Mucosa of rectum (tissue), 2 donors: ENCODE measurements at regions not wholly inside any gene's neighbourhood (a gene's known extent, or its start where the extent isn't known, plus 50 kb on each side); places are given as distances from the start of the nearest gene placed in this dataset.
"Not testable (repeated sequence)": the region's sequence is repeated elsewhere in the genome, so short reads cannot be mapped to it uniquely, and the experiment has no call there.

ENCODE experiments used
- H3K27ac ChIP-seq, 2 donors: one replicate each; pipeline ENCODE4 v1.7.0; 2013; ENCODE audit warnings: inconsistent platforms in 2 of 2, low read depth in 2 of 2, low read length in 2 of 2
- H3K27me3 ChIP-seq, 2 donors: one replicate each; pipeline ENCODE4 v1.7.0; 2013; ENCODE audit warnings: low read length in 2 of 2; ENCODE audit not compliant: control insufficient read depth in 2 of 2, insufficient read depth in 2 of 2
- H3K36me3 ChIP-seq, 2 donors: one replicate each; pipeline ENCODE4 v1.7.0; 2013; ENCODE audit warnings: low read length in 2 of 2; ENCODE audit not compliant: control insufficient read depth in 2 of 2, insufficient read depth in 2 of 2
- H3K4me1 ChIP-seq, 2 donors: one replicate each; pipeline ENCODE4 v1.7.0; 2013; ENCODE audit warnings: low read length in 2 of 2, mild to moderate bottlenecking in 1 of 2; ENCODE audit not compliant: control insufficient read depth in 2 of 2, insufficient read depth in 2 of 2
- H3K4me3 ChIP-seq, 2 donors: one replicate each; pipeline ENCODE4 v1.7.0; 2013; ENCODE audit warnings: low read length in 2 of 2
- H3K9ac ChIP-seq, 2 donors: one replicate each; pipeline ENCODE4 v1.7.0; 2013; ENCODE audit warnings: low read length in 2 of 2, low read depth in 1 of 2, mild to moderate bottlenecking in 1 of 2
- H3K9me3 ChIP-seq, 2 donors: one replicate each; pipeline ENCODE4 v1.7.0; 2013; ENCODE audit warnings: low read length in 2 of 2; ENCODE audit not compliant: control insufficient read depth in 2 of 2
- donor health status: healthy.
- donor health status: Normal muscosa, but diverticular disease.

- H3K27me3 ChIP-seq, result no peaks in the 10 kb centered on the region
- no peak overlapping the region for H3K9ac ChIP-seq
- no peak overlapping the region for H3K4me3 ChIP-seq
- H3K27ac ChIP-seq, result no peak overlapping the region
- H3K4me1 ChIP-seq, result no peaks in the 10 kb centered on the region
- no peaks in the 10 kb centered on the region for H3K36me3 ChIP-seq
- no peaks in the 10 kb centered on the region for H3K9me3 ChIP-seq
These were observed 150.7 kb upstream of the RAB6C start for GRCh38 chr2:129828792-129829191.

DNA sequence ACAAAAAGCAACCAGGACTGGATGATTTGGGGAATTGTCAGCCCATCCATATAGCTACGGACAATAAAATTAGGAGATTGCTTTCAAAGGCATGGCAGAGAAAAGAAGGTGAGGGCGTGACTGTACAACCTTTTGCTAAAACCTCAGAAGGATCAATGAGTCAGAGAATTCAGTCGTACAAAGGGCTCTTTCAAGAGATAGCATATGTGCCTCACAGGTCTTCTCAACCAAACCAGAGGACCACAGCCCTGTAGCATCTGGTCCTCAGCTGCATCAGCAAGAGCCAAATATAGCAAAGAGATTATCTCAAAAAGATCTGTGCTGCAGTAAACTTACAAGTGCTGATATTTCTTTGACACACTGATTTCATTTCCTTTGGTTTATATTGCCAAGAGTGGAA lies 149.9 kb upstream of the RAB6C start:
- H3K4me3 ChIP-seq, result no peak overlapping the region
- H3K9me3 ChIP-seq, result no peaks in the 10 kb centered on the region
- no peaks in the 10 kb centered on the region for H3K36me3 ChIP-seq
- H3K27ac ChIP-seq, result no peak overlapping the region
- H3K27me3 ChIP-seq, result no peaks in the 10 kb centered on the region
- H3K9ac ChIP-seq, result no peak overlapping the region
- H3K4me1 ChIP-seq, result no peaks in the 10 kb centered on the region

DNA sequence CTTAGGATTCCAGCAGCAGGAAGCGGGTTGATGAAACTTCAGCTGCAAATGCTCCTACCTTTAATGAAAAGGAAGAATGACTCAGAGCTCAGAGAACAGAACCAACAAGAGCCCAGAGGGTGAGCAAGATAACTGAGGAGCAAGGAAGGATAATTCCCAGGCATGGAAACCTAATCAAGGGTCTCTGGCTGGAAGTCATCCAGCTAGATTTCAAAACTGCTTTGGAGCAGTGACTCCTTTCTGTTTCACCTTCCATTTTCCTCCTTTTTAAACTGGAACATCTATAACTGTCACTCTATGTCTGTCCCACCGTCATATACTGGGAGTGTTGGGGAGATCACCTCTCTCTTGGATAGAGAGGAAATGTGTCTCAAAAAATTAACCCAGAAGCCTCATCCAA lies 148.4 kb upstream of the RAB6C start:
- Histone ChIP-seq H3K27ac (no peak overlapping the region), H3K4me1 (no peaks in the 10 kb centered on the region), H3K9me3 (no peaks in the 10 kb centered on the region), H3K4me3 (no peak overlapping the region), H3K9ac (no peak overlapping the region), H3K27me3 (no peaks in the 10 kb centered on the region), H3K36me3 (no peaks in the 10 kb centered on the region)

DNA sequence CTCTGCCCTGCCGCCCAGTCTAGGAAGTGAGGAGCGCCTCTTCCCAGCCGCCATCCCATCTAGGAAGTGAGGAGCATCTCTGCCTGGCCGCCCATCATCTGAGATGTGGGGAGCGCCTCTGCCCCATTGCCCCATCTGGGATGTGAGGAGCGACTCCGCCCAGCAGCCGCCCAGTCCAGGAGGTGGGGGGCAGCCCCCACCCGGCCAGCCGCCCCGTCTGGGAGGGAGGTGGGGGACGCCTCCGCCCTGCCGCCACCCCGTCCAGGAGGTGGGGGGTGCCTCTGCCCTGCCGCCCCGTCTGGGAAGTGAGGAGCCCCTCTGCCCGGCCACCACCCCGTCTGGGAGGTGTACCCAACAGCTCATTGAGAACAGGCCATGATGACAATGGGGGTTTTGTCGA lies 146.0 kb upstream of the RAB6C start:
- H3K27ac ChIP-seq, H3K4me3 ChIP-seq, H3K36me3 ChIP-seq, H3K27me3 ChIP-seq, H3K9ac ChIP-seq, H3K9me3 ChIP-seq, H3K4me1 ChIP-seq: not testable (repeated sequence)

- Histone ChIP-seq H3K4me3 (no peak overlapping the region), H3K27me3 (no peaks in the 10 kb centered on the region), H3K36me3 (no peaks in the 10 kb centered on the region), H3K27ac (no peak overlapping the region), H3K4me1 (no peaks in the 10 kb centered on the region), H3K9me3 (no peaks in the 10 kb centered on the region), H3K9ac (no peak overlapping the region)
These were observed 132.4 kb upstream of the RAB6C start for GRCh38 chr2:129847043-129847442.

GRCh38 chr2:129849559-129850160 lies 129.8 kb upstream of the RAB6C start:
- H3K27ac ChIP-seq, result no peak overlapping the region
- no peaks in the 10 kb centered on the region for H3K4me1 ChIP-seq
- no peak overlapping the region for H3K4me3 ChIP-seq
- H3K9ac ChIP-seq, result no peak overlapping the region
- H3K27me3 ChIP-seq, result no peaks in the 10 kb centered on the region
- no peaks in the 10 kb centered on the region for H3K36me3 ChIP-seq
- no peaks in the 10 kb centered on the region for H3K9me3 ChIP-seq

- Histone ChIP-seq H3K4me1 (no peaks in the 10 kb centered on the region), H3K9me3 (no peaks in the 10 kb centered on the region), H3K27me3 (no peaks in the 10 kb centered on the region), H3K4me3 (no peak overlapping the region), H3K9ac (no peak overlapping the region), H3K27ac (no peak overlapping the region), H3K36me3 (no peaks in the 10 kb centered on the region)
These were observed 122.3 kb upstream of the RAB6C start for GRCh38 chr2:129857200-129857599.

DNA sequence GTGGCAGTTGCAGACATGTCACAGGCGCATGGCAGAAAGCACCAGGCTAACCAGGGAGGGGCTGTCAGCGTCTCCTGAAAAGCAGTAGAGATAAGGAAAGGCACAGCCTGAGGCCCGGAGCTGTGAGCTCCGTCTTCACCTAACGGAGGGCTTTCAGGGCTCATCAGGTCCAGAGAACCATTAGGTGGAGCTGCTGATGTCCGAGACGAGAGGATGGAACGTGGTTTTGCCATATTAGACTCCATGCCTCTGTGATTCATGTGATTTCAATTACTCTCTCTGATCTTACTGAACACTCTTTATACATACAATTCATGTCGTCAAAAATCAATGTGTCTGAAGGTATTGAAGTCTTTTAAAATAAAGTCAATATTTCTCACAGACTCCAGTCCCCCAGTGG lies 120.3 kb upstream of the RAB6C start:
- H3K4me1 ChIP-seq, result no peaks in the 10 kb centered on the region
- no peaks in the 10 kb centered on the region for H3K9me3 ChIP-seq
- no peak overlapping the region for H3K4me3 ChIP-seq
- no peak overlapping the region for H3K9ac ChIP-seq
- H3K27me3 ChIP-seq, result no peaks in the 10 kb centered on the region
- H3K36me3 ChIP-seq, result no peaks in the 10 kb centered on the region
- no peak overlapping the region for H3K27ac ChIP-seq

DNA sequence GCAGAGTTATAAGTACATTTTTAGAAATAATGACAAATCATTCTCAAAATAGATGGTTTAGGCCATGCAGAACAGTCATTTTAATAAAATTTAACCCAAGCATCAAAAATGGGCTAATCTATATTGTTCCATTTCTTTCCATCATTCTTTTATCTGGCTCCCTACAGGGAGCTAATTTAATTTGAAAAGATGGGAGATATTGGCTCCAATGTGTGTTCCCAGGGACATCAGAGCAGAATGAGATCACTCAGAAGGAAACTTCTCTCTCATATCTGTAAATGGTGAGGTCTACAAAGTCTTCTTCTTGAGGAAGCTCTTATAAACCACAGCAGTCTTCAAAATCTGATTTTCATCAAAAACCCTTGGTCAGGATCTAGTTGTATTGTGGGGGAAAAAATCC lies 119.4 kb upstream of the RAB6C start:
- H3K27ac ChIP-seq, result no peak overlapping the region
- H3K9ac ChIP-seq, result no peak overlapping the region
- H3K4me1 ChIP-seq, result no peaks in the 10 kb centered on the region
- H3K9me3 ChIP-seq, result no peaks in the 10 kb centered on the region
- no peaks in the 10 kb centered on the region for H3K27me3 ChIP-seq
- H3K36me3 ChIP-seq, result no peaks in the 10 kb centered on the region
- no peak overlapping the region for H3K4me3 ChIP-seq

GRCh38 chr2:129861666-129862288 lies 117.7 kb upstream of the RAB6C start:
- H3K27me3 ChIP-seq, result no peaks in the 10 kb centered on the region
- no peak overlapping the region for H3K9ac ChIP-seq

More at GRCh38 chr2:129861666-129862288, 117.7 kb upstream of the RAB6C start:
- Histone ChIP-seq H3K27ac (no peak overlapping the region), H3K4me3 (no peak overlapping the region), H3K9me3 (no peaks in the 10 kb centered on the region), H3K4me1 (no peaks in the 10 kb centered on the region), H3K36me3 (no peaks in the 10 kb centered on the region)
